PC-3 (cell line): ENCODE measurements at regions not wholly inside any gene's neighbourhood (a gene's known extent, or its start where the extent isn't known, plus 50 kb on each side); places are given as distances from the start of the nearest gene placed in this dataset.

Source experiments
- CTCF ChIP-seq: fragments of 300-600 bp; sonication (generic); conservative IDR thresholded peaks from 2 replicates; pipeline ENCODE4 v1.5.1; 2017; ENCODE audit warnings: antibody characterized with exemption, low read depth, mild to moderate bottlenecking, low read length
- EZH2phosphoT487 ChIP-seq: fragments of 300-600 bp; sonication (generic); IDR thresholded peaks from 2 replicates; pipeline ENCODE4 v1.6.1; 2018; ENCODE audit warnings: mild to moderate bottlenecking, antibody characterized with exemption, low read length, borderline replicate concordance

GRCh38 chr21:34311561-34312330 lies 52.1 kb upstream of the KCNE2 start:
- TF ChIP-seq EZH2phosphoT487 (no peak), CTCF (no peak)
